T-helper 1 cell treated with Interleukin-12 subunit alpha and Interleukin-12 subunit beta and Interleukin-4 antibody, amounts not matched to agents 30 ng/mL and 1 ng/mL, for 36 hours (primary cell): ENCODE measurements at regions not wholly inside any gene's neighbourhood (a gene's known extent, or its start where the extent isn't known, plus 50 kb on each side); places are given as distances from the start of the nearest gene placed in this dataset.
"Not testable (repeated sequence)": the region's sequence is repeated elsewhere in the genome, so short reads cannot be mapped to it uniquely, and the experiment has no call there.

Experiments used
- intact Hi-C: fragments of 100-400 bp; cut with micrococcal nuclease; formaldehyde crosslinking; loops from one replicate; pipeline ENCODE4 v1.15.1; 2024

DNA sequence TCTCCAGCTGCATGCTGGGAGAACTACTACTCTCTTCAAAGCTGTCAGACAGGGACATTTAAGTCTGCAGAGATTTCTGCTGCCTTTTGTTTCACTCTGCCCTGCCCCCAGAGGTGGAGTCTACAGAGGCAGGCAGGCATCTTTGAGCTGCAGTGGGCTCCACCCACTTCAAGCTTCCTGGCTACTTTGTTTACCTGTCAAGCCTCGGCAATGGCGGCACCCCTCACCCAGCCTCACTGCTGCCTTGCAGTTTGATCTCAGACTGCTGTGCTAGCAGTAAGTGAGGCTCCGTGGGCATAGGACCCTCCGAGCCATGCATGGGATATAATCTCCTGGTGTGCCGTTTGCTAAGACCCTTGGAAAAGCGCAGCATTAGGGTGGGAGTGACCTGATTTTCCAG, 61.7 kb downstream of the DMRTA1 start:
- intact Hi-C loops, result not testable (repeated sequence)

DNA sequence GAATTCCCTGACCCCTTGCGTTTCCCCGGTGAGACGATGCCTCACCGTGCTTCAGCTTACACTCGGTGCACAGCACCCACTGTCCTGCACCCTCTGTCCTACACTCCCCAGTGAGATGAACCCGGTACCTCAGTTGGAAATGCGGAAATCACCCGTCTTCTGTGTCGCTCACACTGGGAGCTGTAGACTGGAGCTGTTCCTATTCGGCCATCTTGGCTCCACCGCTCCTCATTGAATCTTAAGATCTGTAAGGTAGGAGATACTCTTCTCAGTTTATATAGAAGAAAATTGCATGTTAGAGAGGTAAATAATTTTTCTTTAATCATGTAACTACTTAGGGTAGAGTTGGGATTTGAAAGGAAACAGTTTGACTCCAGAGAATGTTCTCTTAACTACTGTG, 62.2 kb downstream of the DMRTA1 start:
- intact Hi-C loops, result no loop called here

GRCh38 chr9:22512495-22512894, 65.9 kb downstream of the DMRTA1 start:
- intact Hi-C loops, result loop anchor here (5.0 kb wide), 1 partner anchor 35 kb away; no protein-coding TSS in a partner anchor

DNA sequence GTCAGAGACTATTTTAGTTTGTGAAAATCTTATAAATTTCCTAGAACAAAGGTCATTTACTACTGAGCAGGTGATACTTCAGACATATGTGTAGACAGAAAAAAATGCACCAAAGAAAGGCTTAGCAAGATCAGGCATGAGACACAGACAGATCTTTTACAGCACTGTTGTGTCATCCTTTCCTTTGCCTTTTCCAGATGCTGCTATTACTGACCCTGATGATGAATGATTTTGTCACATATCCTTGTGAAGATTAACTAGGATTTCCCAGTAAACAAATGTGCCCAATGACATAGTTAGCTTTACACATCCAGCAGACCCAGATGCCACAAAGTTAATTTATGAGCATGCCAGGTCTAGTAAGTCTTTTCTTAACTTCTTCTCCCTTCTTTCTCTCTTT, 68.2 kb downstream of the DMRTA1 start:
- intact Hi-C loops, result loop anchor here (5.0 kb wide), 1 partner anchor 38 kb away; no protein-coding TSS in a partner anchor

- intact Hi-C loops, result no loop called here
These were observed 75.6 kb downstream of the DMRTA1 start for GRCh38 chr9:22522206-22522740.

- intact Hi-C loops, result no loop called here
These were observed 81.9 kb downstream of the DMRTA1 start for GRCh38 chr9:22528485-22528884.

DNA sequence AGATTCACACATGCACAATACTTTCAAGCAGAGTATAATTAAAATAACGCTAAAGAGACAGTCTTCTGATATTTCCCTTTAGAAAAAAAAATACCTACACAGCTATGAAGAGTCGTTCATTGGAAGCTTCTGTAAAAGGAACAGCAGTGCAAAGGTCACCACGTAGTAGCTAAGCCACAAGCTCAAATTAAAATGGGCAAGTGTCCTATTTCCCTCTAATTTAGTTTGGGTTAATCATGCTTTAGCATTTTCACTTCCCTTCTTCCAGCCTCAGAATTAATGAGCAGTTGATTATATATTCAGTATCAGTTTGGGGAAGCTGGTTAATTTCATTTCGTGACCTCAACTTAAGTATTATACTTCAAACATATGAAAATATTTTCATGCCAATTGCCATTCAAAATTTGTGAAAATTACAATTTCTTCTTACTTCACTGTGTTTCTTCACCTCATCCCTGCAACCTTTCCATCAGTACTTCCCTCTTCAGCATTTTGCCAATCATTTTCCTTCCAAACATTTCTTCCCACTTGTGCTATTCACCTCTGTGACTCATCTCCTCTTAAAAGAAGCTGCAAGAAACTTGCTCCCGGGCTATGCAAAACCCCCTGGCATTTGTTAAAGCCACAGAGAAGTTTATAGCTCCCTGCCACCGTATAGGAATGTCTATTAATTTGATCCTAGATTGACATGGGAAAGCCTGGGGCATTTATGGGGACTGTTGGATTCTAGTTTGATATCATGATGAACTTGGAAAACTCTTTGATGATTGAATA, 83.0 kb downstream of the DMRTA1 start:
- intact Hi-C loops, result no loop called here

DNA sequence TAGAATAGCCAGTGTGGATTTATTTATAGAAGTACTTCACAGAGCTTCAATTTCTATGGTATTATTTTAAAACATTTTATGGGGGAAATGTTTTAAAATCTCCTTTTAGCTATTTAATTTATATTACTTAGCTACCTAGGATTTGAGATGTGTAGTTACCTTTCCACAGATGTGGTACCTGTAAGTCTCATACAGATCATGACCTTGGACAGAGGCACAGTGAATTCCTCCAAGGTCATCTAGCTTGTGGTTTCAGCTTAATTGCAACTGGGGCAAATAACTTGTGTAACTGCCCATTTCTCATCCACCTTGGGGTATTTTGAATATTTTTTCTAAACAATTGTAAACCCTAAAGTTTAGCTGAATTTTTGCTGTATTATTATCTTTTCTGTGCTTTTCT, 89.2 kb downstream of the DMRTA1 start:
- intact Hi-C loops, result no loop called here

- intact Hi-C loops, result no loop called here
These were observed 91.1 kb downstream of the DMRTA1 start for GRCh38 chr9:22537721-22538120.

- intact Hi-C loops, result no loop called here
These were observed 102.0 kb downstream of the DMRTA1 start for GRCh38 chr9:22548625-22549024.

GRCh38 chr9:22574740-22575139, 128.1 kb downstream of the DMRTA1 start:
- intact Hi-C loops, result no loop called here

DNA sequence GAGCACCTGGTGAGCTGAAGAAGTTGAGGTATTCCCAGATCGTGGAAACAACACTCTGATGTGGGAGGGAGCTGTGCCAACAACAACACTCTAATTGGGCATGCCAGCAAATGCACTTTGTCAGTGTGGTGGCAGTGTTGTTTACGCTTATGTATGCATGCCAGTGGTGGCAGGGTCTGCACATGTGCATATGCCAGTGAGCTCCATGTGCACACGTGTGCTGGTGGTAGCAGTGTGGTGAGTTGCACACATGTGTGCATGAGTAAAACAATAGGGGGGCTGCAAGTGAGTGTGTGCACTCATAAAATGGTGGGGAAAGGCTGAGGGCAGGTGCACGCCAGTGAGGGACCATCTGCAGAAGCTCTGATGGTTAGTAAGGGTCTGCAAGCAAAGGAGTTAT, 134.2 kb downstream of the DMRTA1 start:
- intact Hi-C loops, result no loop called here

- intact Hi-C loops, result no loop called here
These were observed 135.6 kb downstream of the DMRTA1 start for GRCh38 chr9:22582221-22582620.

GRCh38 chr9:22588918-22589317, 142.3 kb downstream of the DMRTA1 start:
- intact Hi-C loops, result no loop called here

GRCh38 chr9:22590336-22591033, 143.9 kb downstream of the DMRTA1 start:
- intact Hi-C loops, result no loop called here

GRCh38 chr9:22595805-22596204, 149.2 kb downstream of the DMRTA1 start:
- intact Hi-C loops, result no loop called here

- intact Hi-C loops, result no loop called here
These were observed 170.5 kb downstream of the DMRTA1 start for GRCh38 chr9:22617156-22617555.

GRCh38 chr9:22622815-22623214, 176.2 kb downstream of the DMRTA1 start:
- intact Hi-C loops, result no loop called here

GRCh38 chr9:22623236-22623635, 176.6 kb downstream of the DMRTA1 start:
- intact Hi-C loops, result no loop called here

GRCh38 chr9:22625540-22625939, 178.9 kb downstream of the DMRTA1 start:
- intact Hi-C loops, result no loop called here

DNA sequence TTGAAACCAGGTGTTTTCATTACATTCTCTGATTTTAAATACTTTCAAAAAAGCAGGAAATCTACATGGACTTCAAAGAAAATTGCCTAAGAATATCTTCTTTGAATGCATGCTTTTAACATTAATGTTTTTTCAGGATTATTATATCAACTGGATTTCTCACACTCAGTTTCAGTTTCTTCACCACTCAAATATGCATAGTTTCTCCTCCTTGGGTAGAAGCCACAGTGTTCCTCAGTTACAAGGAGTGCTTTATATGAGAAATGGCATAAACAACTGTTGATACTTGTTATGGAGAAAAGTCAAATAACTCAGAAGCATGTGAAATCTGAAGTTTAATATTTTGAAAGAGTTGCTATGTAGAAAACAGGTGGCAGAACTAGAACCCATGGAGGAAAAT, 196.9 kb downstream of the DMRTA1 start:
- intact Hi-C loops, result no loop called here

DNA sequence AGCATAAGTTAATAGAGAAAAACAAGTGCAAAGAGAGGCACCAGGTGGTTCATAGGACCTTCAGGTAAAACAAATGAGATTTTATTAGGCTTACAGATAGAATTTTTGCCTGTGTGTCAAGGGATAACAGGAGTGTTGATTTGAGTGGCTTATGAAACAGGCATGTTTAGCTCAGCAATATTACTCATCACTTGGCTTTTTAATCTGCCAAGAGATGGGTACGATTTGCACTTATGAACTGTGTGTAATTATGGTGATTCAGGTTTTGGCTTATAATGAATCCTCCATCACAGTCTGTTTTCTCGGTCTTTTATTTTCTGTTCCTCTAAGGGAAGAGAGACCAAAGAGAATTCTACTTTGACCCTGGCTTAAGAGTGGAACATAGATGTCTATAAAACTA, 199.3 kb downstream of the DMRTA1 start:
- intact Hi-C loops, result no loop called here

DNA sequence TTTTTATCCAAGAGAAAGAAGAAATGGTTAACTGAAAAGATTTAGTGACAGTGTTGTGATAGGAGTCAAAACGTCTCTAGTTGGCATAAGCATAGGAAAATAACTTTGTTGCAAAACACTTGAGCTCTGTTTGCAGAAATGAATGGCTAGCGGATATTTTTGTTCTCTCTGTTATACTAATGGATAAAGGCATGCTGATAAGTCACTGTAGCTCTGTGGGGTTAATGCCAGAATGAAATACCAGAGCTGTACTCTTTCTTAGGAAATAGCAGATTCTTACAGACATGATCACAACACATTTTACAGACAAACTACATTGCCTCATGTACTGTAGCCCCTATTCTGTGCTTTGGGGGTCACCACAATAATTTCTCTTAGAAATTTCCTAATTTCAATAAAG, 202.8 kb downstream of the DMRTA1 start:
- intact Hi-C loops, result no loop called here
